Gastroesophageal sphincter (tissue), 4 donors: ENCODE measurements at regions not wholly inside any gene's neighbourhood (a gene's known extent, or its start where the extent isn't known, plus 50 kb on each side); places are given as distances from the start of the nearest gene placed in this dataset.

ENCODE experiments used
- ATAC-seq: fragments of 150-250 bp; one replicate; pipeline ENCODE4 v1.9.1; 2016; ENCODE audit warnings: mild to moderate bottlenecking, moderate library complexity
- H3K27ac ChIP-seq, 4 donors: fragments of 200-600 bp; sonication (generic) in 3 of 4; 1 replicate in 3 of 4; 2 replicates in 1 of 4; pipeline ENCODE4 v1.5.1; 2016 to 2019
- H3K27me3 ChIP-seq: fragments of 200-600 bp; sonication (generic); one replicate; pipeline ENCODE4 v1.5.1; 2019
- H3K36me3 ChIP-seq, 2 donors: fragments of 200-600 bp; sonication (generic); one replicate each; pipeline ENCODE4 v1.5.1; 2019; ENCODE audit warnings: control low read depth in 1 of 2
- H3K4me1 ChIP-seq, 3 donors: fragments of 200-600 bp; sonication (generic); 1 replicate in 2 of 3; 2 replicates in 1 of 3; pipeline ENCODE4 v1.5.1; 2016 to 2019; ENCODE audit warnings: control low read depth in 2 of 3
- H3K4me3 ChIP-seq, 2 donors: fragments of 200-600 bp; sonication (generic); one replicate each; pipeline ENCODE4 v1.5.1; 2019; ENCODE audit warnings: mild to moderate bottlenecking in 1 of 2, moderate library complexity in 1 of 2
- H3K9me3 ChIP-seq, 3 donors: fragments of 200-600 bp; sonication (generic); one replicate each; pipeline ENCODE4 v1.5.1; 2017 to 2019; ENCODE audit warnings: control low read depth in 2 of 3
- CTCF ChIP-seq, 4 experiments: fragments of 200-600 bp in 2 of 4; fragments of 450-650 bp in 2 of 4; sonication (generic) in 1 of 4; IDR thresholded peaks; one replicate each; pipeline ENCODE4 v1.5.1; 2017 to 2019; ENCODE audit warnings: antibody characterized with exemption in 4 of 4, mild to moderate bottlenecking in 2 of 4, moderate library complexity in 2 of 4
- EP300 ChIP-seq: sonication (generic); formaldehyde crosslinking; IDR thresholded peaks from one replicate; pipeline ENCODE4 v1.6.1; 2017; ENCODE audit warnings: antibody characterized with exemption, mild to moderate bottlenecking
- POLR2A ChIP-seq, 2 donors: fragments of 450-650 bp; IDR thresholded peaks; one replicate each; pipeline ENCODE4 v1.6.1; 2017; ENCODE audit warnings: antibody characterized with exemption in 2 of 2, mild to moderate bottlenecking in 2 of 2, moderate library complexity in 1 of 2
- POLR2AphosphoS5 ChIP-seq: sonication (generic); formaldehyde crosslinking; IDR thresholded peaks from one replicate; pipeline ENCODE4 v1.6.1; 2017; ENCODE audit warnings: antibody characterized with exemption
- WGBS, 2 donors: methylation state at CpG; one replicate each; pipeline ENCODE4 v1.1.5; 2018; ENCODE audit warnings: low coverage in 1 of 2; 5-methylcytosine and 5-hydroxymethylcytosine counted together

- TF ChIP-seq POLR2A (IDR thresholded peaks at IDR 0.05) (no peak), CTCF (IDR thresholded peaks at IDR 0.05) (no peak), POLR2AphosphoS5 (no peak), EP300 (no peak)
- peaks cover 0 to 5% (median 0%) of the 10 kb centered on the region in 3 donors for H3K9me3 ChIP-seq
- H3K4me1 ChIP-seq = peaks cover 0 to 4% (median 0%) of the 10 kb centered on the region in 3 donors
- no peak overlapping the region for H3K27ac ChIP-seq
- H3K27me3 ChIP-seq = no peaks in the 10 kb centered on the region
- no peaks in the 10 kb centered on the region for H3K36me3 ChIP-seq
- no peak for ATAC-seq
- no peak overlapping the region for H3K4me3 ChIP-seq
Measured at GRCh38 chr1:79683420-79683819, 676.9 kb upstream of the ADGRL4 start.

GRCh38 chr1:79682478-79682877 lies 675.9 kb upstream of the ADGRL4 start:
- ATAC-seq = no peak
- 71 to 100% methylated on average over 1 of the region's 1 CpG for WGBS, 2 donors
- H3K4me3 ChIP-seq = no peak overlapping the region

GRCh38 chr1:79681382-79681781 lies 674.9 kb upstream of the ADGRL4 start:
- Histone ChIP-seq H3K36me3 (no peaks in the 10 kb centered on the region), H3K4me1 (peaks cover 0 to 4% (median 0%) of the 10 kb centered on the region in 3 donors), H3K27ac (no peak overlapping the region), H3K9me3 (peaks cover 0 to 5% (median 0%) of the 10 kb centered on the region in 3 donors), H3K27me3 (no peaks in the 10 kb centered on the region), H3K4me3 (no peak overlapping the region)
- no peak for TF ChIP-seq POLR2AphosphoS5
- no peak for TF ChIP-seq POLR2A (IDR thresholded peaks at IDR 0.05)
- TF ChIP-seq CTCF (IDR thresholded peaks at IDR 0.05) = no peak
- no peak for TF ChIP-seq EP300
- ATAC-seq = no peak

More at GRCh38 chr1:79682478-79682877, 675.9 kb upstream of the ADGRL4 start:
- no peaks in the 10 kb centered on the region for H3K27me3 ChIP-seq
- TF ChIP-seq POLR2A (IDR thresholded peaks at IDR 0.05) = no peak
- no peak for TF ChIP-seq CTCF (IDR thresholded peaks at IDR 0.05)
- no peak for TF ChIP-seq POLR2AphosphoS5
- TF ChIP-seq EP300 = no peak
- H3K9me3 ChIP-seq = peaks cover 0 to 5% (median 0%) of the 10 kb centered on the region in 3 donors
- no peaks in the 10 kb centered on the region for H3K36me3 ChIP-seq
- peaks cover 0 to 4% (median 0%) of the 10 kb centered on the region in 3 donors for H3K4me1 ChIP-seq
- no peak overlapping the region for H3K27ac ChIP-seq

- Histone ChIP-seq H3K9me3 (peaks cover 0 to 9% (median 0%) of the 10 kb centered on the region in 3 donors), H3K4me1 (peaks cover 0 to 4% (median 0%) of the 10 kb centered on the region in 3 donors), H3K36me3 (no peaks in the 10 kb centered on the region), H3K4me3 (no peak overlapping the region), H3K27ac (no peak overlapping the region), H3K27me3 (no peaks in the 10 kb centered on the region)
- no peak for ATAC-seq
- TF ChIP-seq POLR2AphosphoS5 (no peak), CTCF (IDR thresholded peaks at IDR 0.05) (no peak), EP300 (no peak), POLR2A (IDR thresholded peaks at IDR 0.05) (no peak)
Measured at GRCh38 chr1:79679916-79680315, 673.4 kb upstream of the ADGRL4 start.

GRCh38 chr1:79667848-79668696 lies 661.5 kb upstream of the ADGRL4 start:
- WGBS, 2 donors = 75 to 87% methylated on average over 2 to 3 of the region's 3 CpGs
- Histone ChIP-seq H3K27me3 (no peaks in the 10 kb centered on the region), H3K27ac (no peak overlapping the region), H3K36me3 (no peaks in the 10 kb centered on the region), H3K4me1 (no peaks in the 10 kb centered on the region), H3K4me3 (no peak overlapping the region), H3K9me3 (no peaks in the 10 kb centered on the region)
- TF ChIP-seq CTCF (IDR thresholded peaks at IDR 0.05) (no peak), EP300 (no peak), POLR2A (IDR thresholded peaks at IDR 0.05) (no peak), POLR2AphosphoS5 (no peak)
- ATAC-seq = no peak
